Colon (tissue), 2 donors: ENCODE measurements at regions not wholly inside any gene's neighbourhood (a gene's known extent, or its start where the extent isn't known, plus 50 kb on each side); places are given as distances from the start of the nearest gene placed in this dataset.
A peak's percentile ranks its signal among the peaks of the same experiment; 100 is the strongest.

Source experiments
- FAIRE-seq: peaks from 2 replicates; lab custom pipeline; 2012; peaks lifted over from hg19 to GRCh38; lab: Jason Lieb, UNC
- donor health status: control.
- donor health status: control.

- no peak for FAIRE-seq
These were observed 550.0 kb downstream of the MDFIC start for GRCh38 chr7:115471891-115472290.

- FAIRE-seq, result no peak
These were observed 540.6 kb downstream of the MDFIC start for GRCh38 chr7:115462301-115463015.

- no peak for FAIRE-seq
These were observed 527.8 kb downstream of the MDFIC start for GRCh38 chr7:115449689-115450088.

- FAIRE-seq, result no peak
These were observed 525.6 kb downstream of the MDFIC start for GRCh38 chr7:115447495-115447894.

- FAIRE-seq, result no peak
These were observed 519.1 kb downstream of the MDFIC start for GRCh38 chr7:115441033-115441432.

- FAIRE-seq, result no peak
These were observed 513.3 kb downstream of the MDFIC start for GRCh38 chr7:115435178-115435577.

GRCh38 chr7:115429918-115430317 lies 508.0 kb downstream of the MDFIC start:
- no peak for FAIRE-seq

GRCh38 chr7:115417662-115418061 lies 495.8 kb downstream of the MDFIC start:
- no peak for FAIRE-seq

- FAIRE-seq, result no peak
These were observed 489.2 kb downstream of the MDFIC start for GRCh38 chr7:115410972-115411686.

- no peak for FAIRE-seq
These were observed 488.5 kb downstream of the MDFIC start for GRCh38 chr7:115410434-115410820.

GRCh38 chr7:115409682-115410433 lies 488.0 kb downstream of the MDFIC start:
- no peak for FAIRE-seq

- no peak for FAIRE-seq
These were observed 484.3 kb downstream of the MDFIC start for GRCh38 chr7:115406219-115406618.

GRCh38 chr7:115387137-115387536 lies 465.2 kb downstream of the MDFIC start:
- no peak for FAIRE-seq

GRCh38 chr7:115379321-115379720 lies 457.4 kb downstream of the MDFIC start:
- FAIRE-seq, result peak; percentile 82

- FAIRE-seq, result no peak
These were observed 447.1 kb downstream of the MDFIC start for GRCh38 chr7:115368998-115369397.

- no peak for FAIRE-seq
These were observed 442.0 kb downstream of the MDFIC start for GRCh38 chr7:115363916-115364315.

- FAIRE-seq, result no peak
These were observed 438.1 kb downstream of the MDFIC start for GRCh38 chr7:115359955-115360354.

- no peak for FAIRE-seq
These were observed 437.2 kb downstream of the MDFIC start for GRCh38 chr7:115359119-115359518.

GRCh38 chr7:115357703-115357999 lies 435.8 kb downstream of the MDFIC start:
- FAIRE-seq, result no peak

- no peak for FAIRE-seq
These were observed 435.3 kb downstream of the MDFIC start for GRCh38 chr7:115356999-115357702.

- peak; percentile 36 for FAIRE-seq
These were observed 434.3 kb downstream of the MDFIC start for GRCh38 chr7:115356139-115356746.

GRCh38 chr7:115354925-115355324 lies 433.0 kb downstream of the MDFIC start:
- no peak for FAIRE-seq
